ENCODE measurements at regions not wholly inside any gene's neighbourhood (a gene's known extent, or its start where the extent isn't known, plus 50 kb on each side); places are given as distances from the start of the nearest gene placed in this dataset.

- TF ChIP-seq, protein P1, sequence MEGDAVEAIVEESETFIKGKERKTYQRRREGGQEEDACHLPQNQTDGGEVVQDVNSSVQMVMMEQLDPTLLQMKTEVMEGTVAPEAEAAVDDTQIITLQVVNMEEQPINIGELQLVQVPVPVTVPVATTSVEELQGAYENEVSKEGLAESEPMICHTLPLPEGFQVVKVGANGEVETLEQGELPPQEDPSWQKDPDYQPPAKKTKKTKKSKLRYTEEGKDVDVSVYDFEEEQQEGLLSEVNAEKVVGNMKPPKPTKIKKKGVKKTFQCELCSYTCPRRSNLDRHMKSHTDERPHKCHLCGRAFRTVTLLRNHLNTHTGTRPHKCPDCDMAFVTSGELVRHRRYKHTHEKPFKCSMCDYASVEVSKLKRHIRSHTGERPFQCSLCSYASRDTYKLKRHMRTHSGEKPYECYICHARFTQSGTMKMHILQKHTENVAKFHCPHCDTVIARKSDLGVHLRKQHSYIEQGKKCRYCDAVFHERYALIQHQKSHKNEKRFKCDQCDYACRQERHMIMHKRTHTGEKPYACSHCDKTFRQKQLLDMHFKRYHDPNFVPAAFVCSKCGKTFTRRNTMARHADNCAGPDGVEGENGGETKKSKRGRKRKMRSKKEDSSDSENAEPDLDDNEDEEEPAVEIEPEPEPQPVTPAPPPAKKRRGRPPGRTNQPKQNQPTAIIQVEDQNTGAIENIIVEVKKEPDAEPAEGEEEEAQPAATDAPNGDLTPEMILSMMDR (IDR thresholded peaks at IDR 0.05) = no peak
- no peak for TF ChIP-seq RCOR1 (IDR thresholded peaks at IDR 0.05; ENCODE audit: low read length)
Measured at GRCh38 chr2:102927854-102928267, 166.0 kb downstream of the TMEM182 start.

Data from SK-N-SH (cell line).